Liver (tissue), 3 donors: ENCODE measurements at regions not wholly inside any gene's neighbourhood (a gene's known extent, or its start where the extent isn't known, plus 50 kb on each side); places are given as distances from the start of the nearest gene placed in this dataset.

Source experiments
- EGR1 ChIP-seq, 2 donors: IDR thresholded peaks; 2 replicates each; pipeline ENCODE4 v1.6.1; 2016 to 2018; ENCODE audit warnings: antibody characterized with exemption in 2 of 2, low read depth in 2 of 2
- FOXA1 ChIP-seq: IDR thresholded peaks from 2 replicates; pipeline ENCODE4 v1.6.1; 2016; ENCODE audit warnings: antibody characterized with exemption
- GABPA ChIP-seq, 2 donors: IDR thresholded peaks in 1 of 2; conservative IDR thresholded peaks in 1 of 2; 2 replicates each; pipeline ENCODE4 v1.6.1; 2016; ENCODE audit warnings: antibody characterized with exemption in 2 of 2, mild to moderate bottlenecking in 1 of 2, moderate library complexity in 1 of 2
- JUND ChIP-seq, 2 donors: IDR thresholded peaks; 2 replicates each; pipeline ENCODE4 v1.6.1; 2016; ENCODE audit warnings: antibody characterized with exemption in 2 of 2
- RAD21 ChIP-seq, 2 donors: IDR thresholded peaks; 2 replicates each; pipeline ENCODE4 v1.6.1; 2016; ENCODE audit warnings: antibody characterized with exemption in 2 of 2, mild to moderate bottlenecking in 2 of 2
- TAF1 ChIP-seq: conservative IDR thresholded peaks from 2 replicates; pipeline ENCODE4 v1.6.1; 2016; ENCODE audit warnings: antibody characterized with exemption, mild to moderate bottlenecking
- TF ChIP-seq, protein P1 (sequence below): IDR thresholded peaks from 2 replicates; pipeline ENCODE4 v1.6.1; 2016; ENCODE audit warnings: antibody characterized with exemption
- TF ChIP-seq, protein P2 (sequence below): IDR thresholded peaks from 2 replicates; pipeline ENCODE4 v1.6.1; 2016; ENCODE audit warnings: antibody characterized with exemption
- TF ChIP-seq, protein P3 (sequence below): fragments of 150-350 bp; IDR thresholded peaks from 2 replicates; pipeline ENCODE4 v1.5.1; 2017; ENCODE audit warnings: improper control_type of control experiment, low read depth, low read length; ENCODE audit not compliant: missing input control
- TF ChIP-seq, protein P4 (sequence below): IDR thresholded peaks from 2 replicates; pipeline ENCODE4 v1.6.1; 2016; ENCODE audit warnings: antibody characterized with exemption, mild to moderate bottlenecking
- TF ChIP-seq, protein P5 (sequence below): IDR thresholded peaks from 2 replicates; pipeline ENCODE4 v1.6.1; 2016; ENCODE audit warnings: antibody characterized with exemption
- donor health status: healthy.
- donor health status: healthy.

DNA sequence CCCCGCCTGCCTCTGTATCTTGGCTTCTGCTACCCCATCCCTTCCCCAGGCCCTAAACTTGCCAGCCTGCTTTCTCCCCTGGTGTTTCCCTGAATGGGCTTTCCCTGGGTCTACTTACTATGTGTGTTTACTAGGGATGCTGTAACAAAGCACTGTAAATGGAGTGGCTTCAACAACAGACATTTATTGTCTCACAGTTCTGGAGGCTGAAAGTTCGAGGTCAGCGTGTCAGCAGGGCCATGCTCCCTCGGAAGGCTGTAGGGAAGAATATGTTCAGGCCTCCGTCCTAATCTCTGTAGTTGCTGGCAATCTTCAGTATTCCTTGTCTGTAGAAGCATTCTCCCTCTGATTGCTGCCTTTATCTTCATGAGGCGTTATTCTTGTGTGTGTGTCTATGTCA lies 113.6 kb downstream of the DDX1 start:
- TF ChIP-seq, protein P1, sequence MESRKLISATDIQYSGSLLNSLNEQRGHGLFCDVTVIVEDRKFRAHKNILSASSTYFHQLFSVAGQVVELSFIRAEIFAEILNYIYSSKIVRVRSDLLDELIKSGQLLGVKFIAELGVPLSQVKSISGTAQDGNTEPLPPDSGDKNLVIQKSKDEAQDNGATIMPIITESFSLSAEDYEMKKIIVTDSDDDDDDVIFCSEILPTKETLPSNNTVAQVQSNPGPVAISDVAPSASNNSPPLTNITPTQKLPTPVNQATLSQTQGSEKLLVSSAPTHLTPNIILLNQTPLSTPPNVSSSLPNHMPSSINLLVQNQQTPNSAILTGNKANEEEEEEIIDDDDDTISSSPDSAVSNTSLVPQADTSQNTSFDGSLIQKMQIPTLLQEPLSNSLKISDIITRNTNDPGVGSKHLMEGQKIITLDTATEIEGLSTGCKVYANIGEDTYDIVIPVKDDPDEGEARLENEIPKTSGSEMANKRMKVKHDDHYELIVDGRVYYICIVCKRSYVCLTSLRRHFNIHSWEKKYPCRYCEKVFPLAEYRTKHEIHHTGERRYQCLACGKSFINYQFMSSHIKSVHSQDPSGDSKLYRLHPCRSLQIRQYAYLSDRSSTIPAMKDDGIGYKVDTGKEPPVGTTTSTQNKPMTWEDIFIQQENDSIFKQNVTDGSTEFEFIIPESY, result no peak
- TF ChIP-seq, protein P2, sequence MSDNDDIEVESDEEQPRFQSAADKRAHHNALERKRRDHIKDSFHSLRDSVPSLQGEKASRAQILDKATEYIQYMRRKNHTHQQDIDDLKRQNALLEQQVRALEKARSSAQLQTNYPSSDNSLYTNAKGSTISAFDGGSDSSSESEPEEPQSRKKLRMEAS, result no peak
- TF ChIP-seq RAD21 (IDR thresholded peaks at IDR 0.05) (no peak), TAF1 (no peak), EGR1 (IDR thresholded peaks at IDR 0.05; ENCODE audit: low read depth in 2 of 2) (no peak), JUND (IDR thresholded peaks at IDR 0.05) (no peak), FOXA1 (no peak), GABPA (IDR thresholded peaks at IDR 0.05 in 1 of 2, conservative IDR thresholded peaks at IDR 0.05 in 1 of 2) (no peak)
- TF ChIP-seq, protein P3, sequence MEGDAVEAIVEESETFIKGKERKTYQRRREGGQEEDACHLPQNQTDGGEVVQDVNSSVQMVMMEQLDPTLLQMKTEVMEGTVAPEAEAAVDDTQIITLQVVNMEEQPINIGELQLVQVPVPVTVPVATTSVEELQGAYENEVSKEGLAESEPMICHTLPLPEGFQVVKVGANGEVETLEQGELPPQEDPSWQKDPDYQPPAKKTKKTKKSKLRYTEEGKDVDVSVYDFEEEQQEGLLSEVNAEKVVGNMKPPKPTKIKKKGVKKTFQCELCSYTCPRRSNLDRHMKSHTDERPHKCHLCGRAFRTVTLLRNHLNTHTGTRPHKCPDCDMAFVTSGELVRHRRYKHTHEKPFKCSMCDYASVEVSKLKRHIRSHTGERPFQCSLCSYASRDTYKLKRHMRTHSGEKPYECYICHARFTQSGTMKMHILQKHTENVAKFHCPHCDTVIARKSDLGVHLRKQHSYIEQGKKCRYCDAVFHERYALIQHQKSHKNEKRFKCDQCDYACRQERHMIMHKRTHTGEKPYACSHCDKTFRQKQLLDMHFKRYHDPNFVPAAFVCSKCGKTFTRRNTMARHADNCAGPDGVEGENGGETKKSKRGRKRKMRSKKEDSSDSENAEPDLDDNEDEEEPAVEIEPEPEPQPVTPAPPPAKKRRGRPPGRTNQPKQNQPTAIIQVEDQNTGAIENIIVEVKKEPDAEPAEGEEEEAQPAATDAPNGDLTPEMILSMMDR, result no peak
- TF ChIP-seq, protein P4, sequence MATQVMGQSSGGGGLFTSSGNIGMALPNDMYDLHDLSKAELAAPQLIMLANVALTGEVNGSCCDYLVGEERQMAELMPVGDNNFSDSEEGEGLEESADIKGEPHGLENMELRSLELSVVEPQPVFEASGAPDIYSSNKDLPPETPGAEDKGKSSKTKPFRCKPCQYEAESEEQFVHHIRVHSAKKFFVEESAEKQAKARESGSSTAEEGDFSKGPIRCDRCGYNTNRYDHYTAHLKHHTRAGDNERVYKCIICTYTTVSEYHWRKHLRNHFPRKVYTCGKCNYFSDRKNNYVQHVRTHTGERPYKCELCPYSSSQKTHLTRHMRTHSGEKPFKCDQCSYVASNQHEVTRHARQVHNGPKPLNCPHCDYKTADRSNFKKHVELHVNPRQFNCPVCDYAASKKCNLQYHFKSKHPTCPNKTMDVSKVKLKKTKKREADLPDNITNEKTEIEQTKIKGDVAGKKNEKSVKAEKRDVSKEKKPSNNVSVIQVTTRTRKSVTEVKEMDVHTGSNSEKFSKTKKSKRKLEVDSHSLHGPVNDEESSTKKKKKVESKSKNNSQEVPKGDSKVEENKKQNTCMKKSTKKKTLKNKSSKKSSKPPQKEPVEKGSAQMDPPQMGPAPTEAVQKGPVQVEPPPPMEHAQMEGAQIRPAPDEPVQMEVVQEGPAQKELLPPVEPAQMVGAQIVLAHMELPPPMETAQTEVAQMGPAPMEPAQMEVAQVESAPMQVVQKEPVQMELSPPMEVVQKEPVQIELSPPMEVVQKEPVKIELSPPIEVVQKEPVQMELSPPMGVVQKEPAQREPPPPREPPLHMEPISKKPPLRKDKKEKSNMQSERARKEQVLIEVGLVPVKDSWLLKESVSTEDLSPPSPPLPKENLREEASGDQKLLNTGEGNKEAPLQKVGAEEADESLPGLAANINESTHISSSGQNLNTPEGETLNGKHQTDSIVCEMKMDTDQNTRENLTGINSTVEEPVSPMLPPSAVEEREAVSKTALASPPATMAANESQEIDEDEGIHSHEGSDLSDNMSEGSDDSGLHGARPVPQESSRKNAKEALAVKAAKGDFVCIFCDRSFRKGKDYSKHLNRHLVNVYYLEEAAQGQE, result no peak
- TF ChIP-seq, protein P5, sequence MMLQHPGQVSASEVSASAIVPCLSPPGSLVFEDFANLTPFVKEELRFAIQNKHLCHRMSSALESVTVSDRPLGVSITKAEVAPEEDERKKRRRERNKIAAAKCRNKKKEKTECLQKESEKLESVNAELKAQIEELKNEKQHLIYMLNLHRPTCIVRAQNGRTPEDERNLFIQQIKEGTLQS, result no peak
